ENCODE measurements at regions not wholly inside any gene's neighbourhood (a gene's known extent, or its start where the extent isn't known, plus 50 kb on each side); places are given as distances from the start of the nearest gene placed in this dataset.
A peak's percentile ranks its signal among the peaks of the same experiment; 100 is the strongest.

DNA sequence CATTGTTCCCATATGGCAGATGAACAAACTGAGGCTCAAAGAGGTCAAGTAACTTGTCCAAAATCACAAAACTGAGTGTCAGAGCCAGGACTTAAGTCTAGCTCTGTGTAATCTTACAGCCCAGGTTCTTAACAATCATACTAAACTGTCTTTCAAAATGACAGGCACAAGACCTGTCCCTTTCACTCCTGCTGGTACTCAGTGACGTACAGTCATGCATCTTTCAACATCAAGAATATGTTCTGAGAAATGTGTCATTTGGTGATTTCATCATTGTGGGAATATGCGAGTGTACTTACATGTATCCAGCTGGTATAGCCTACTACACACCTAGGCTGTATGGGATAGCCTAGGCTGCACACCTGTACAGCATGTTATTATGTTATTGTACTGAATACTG lies 646.8 kb upstream of the WWC1 start:
- intact Hi-C loops (cut with DNase I): no loop called here
- DNase-seq (ENCODE audit: low spot score) (no peak), ATAC-seq (no peak)

DNA sequence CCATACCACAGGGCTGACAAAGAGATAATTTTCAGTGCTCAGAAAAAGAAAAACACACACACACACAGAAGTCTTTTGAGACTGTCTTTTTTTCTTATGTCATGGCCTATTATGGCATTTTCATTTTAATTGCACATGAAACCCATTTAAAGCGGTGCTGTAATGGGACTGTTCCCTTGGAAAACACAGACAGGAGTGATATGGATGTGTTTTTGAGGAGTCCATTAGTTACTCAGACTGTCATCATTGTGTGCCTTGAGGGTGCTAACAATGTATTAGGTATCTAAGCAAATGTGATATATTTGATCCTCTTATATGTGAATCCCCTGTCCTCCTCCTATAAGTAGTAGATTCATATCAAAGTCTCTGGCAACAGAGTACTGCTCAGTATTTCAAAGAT lies 642.0 kb upstream of the WWC1 start:
- DNase-seq (ENCODE audit: low spot score) (no peak), ATAC-seq (no peak)
- intact Hi-C loops (cut with DNase I): no loop called here

DNA sequence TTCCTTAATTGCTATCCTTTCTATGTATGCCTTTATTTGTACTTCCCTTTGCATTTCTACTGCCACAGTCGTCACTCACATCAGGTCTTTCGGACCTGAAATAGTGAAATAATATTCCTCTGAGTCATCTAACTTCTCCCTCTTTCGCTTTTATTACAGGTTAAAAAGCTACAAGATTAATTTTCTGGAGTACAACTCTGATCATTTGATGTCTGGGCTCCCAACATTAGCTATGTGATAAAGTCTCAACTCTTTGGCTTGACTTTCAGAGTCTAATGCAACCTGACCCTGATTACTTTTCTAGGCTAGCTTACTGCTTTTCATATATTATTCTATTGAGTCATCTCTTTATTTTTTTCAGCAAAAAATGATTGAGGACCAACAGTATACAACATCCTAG lies 638.8 kb upstream of the WWC1 start:
- ATAC-seq: no peak
- intact Hi-C loops (cut with DNase I): no loop called here

GRCh38 chr5:167653645-167654106 lies 637.8 kb upstream of the WWC1 start:
- intact Hi-C loops (cut with DNase I): no loop called here
- no peak for ATAC-seq
- no peak for DNase-seq (ENCODE audit: low spot score)

More for the DNA sequence above, 638.8 kb upstream of the WWC1 start:
- no peak for DNase-seq (ENCODE audit: low spot score)

- ATAC-seq (no peak), DNase-seq (ENCODE audit: low spot score) (no peak)
- intact Hi-C loops (cut with DNase I): no loop called here
Observed at GRCh38 chr5:167657016-167657415, 634.4 kb upstream of the WWC1 start.

GRCh38 chr5:167658889-167659288 lies 632.6 kb upstream of the WWC1 start:
- DNase-seq (ENCODE audit: low spot score) (no peak), ATAC-seq (no peak)
- intact Hi-C loops (cut with DNase I): no loop called here

DNA sequence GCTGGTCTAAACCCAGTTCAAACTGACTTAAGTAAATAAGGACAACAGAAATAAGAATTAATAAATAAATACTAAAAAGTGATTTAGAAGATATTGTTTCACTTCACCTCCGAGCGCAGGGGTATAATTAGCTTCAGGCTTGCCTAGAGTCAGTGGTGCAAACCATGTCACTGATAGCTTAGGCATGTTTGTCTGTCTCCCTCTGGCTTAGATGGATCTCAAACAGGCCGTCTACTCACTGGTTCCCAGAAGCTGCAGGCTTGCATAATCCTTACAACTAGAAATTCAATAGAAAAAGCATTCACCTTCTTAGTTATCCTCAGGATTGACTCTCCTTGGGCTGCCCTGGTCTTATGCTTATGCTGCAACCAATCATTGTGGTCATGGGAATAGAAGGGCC lies 629.8 kb upstream of the WWC1 start:
- intact Hi-C loops (cut with DNase I): no loop called here
- ATAC-seq: no peak
- no peak for DNase-seq (ENCODE audit: low spot score)

- DNase-seq (ENCODE audit: low spot score) (no peak), ATAC-seq (no peak)
- intact Hi-C loops (cut with DNase I): no loop called here
Observed at GRCh38 chr5:167664222-167664804, 627.1 kb upstream of the WWC1 start.

GRCh38 chr5:167665841-167666375 lies 625.5 kb upstream of the WWC1 start:
- intact Hi-C loops (cut with DNase I): no loop called here

DNA sequence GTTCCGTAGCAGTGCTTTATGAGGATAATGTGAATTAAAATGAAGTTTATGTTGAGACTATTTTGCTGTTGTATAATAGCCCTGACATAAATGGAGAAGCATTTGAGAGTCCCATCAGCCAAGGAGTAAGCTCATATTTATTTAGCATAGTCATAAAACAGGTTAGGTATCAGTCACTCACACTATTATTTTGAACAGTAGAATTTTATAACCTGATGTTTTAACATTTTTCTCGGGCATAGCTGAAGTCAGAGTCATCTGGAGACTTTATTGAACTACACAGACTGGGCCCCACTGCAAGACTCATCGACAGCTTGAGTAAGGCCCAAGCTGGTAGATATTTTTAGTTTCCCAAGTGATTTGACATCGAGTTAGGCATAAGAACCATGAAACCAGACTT lies 620.3 kb upstream of the WWC1 start:
- DNase-seq (ENCODE audit: low spot score) (no peak), ATAC-seq (no peak)
- intact Hi-C loops (cut with DNase I): no loop called here

More at GRCh38 chr5:167665841-167666375, 625.5 kb upstream of the WWC1 start:
- ATAC-seq (no peak), DNase-seq (ENCODE audit: low spot score) (no peak)

GRCh38 chr5:167673942-167674341 lies 617.5 kb upstream of the WWC1 start:
- no peak for ATAC-seq

GRCh38 chr5:167678481-167678880 lies 613.0 kb upstream of the WWC1 start:
- ATAC-seq (no peak), DNase-seq (ENCODE audit: low spot score) (no peak)
- intact Hi-C loops (cut with DNase I): no loop called here

More at GRCh38 chr5:167673942-167674341, 617.5 kb upstream of the WWC1 start:
- DNase-seq (ENCODE audit: low spot score): no peak
- intact Hi-C loops (cut with DNase I): no loop called here

DNA sequence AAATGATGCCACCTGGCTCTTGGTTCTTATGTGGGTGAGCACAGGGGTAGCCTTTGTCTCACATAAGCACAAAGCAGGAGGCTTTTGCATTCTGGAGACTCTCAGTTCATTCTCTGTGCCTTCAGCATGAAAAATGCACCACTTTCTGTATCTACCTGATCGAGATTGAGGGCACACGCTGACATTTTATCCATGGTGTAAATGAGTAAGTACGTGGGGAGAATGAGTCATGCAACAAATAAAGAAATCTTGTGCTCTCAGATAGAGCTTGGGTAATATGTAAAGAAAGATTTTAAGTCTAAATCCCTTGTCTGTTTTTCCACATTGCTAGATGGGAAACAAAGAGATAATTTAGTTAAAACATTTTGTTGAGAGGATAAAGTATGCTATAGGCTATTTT lies 607.2 kb upstream of the WWC1 start:
- intact Hi-C loops (cut with DNase I): no loop called here

DNA sequence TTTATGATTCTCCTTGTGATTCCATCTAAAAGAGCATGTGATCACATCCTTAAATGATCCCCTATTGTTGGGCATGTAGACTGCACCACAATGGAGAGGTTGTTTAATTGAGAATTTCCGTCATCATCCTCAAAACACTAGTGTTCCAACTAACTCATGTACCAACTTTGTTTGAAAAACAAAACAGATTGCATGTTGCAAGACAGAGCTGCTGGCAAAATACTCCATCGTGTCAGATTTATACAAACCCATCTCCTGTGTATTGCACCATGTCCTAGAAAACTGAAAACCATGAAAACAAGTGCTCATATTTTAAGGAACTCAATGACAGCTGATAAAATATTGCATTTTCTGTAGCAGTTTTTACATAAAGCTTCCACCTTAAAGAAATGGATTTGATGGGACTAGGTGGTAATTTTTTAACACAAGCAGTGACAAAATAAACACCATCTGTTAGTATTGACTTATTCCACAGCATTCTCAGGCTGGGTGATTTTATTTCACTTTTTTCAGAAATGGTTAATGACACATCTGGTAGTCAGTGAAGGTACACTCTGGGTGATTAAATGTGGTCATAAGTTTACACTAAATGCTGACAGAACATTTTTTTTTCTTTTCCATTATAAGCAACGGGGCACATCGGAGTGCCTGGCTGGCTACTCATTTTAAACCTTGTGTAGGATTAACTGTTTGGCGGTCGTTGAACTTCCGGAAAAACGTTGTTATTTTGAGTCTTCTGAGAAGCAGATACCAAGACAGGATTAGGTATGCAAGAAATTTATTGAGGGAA lies 602.9 kb upstream of the WWC1 start:
- intact Hi-C loops (cut with DNase I): no loop called here
- ATAC-seq (peak; percentile 76), DNase-seq (ENCODE audit: low spot score) (no peak)

More for the DNA sequence above, 607.2 kb upstream of the WWC1 start:
- no peak for ATAC-seq
- DNase-seq (ENCODE audit: low spot score): no peak

DNA sequence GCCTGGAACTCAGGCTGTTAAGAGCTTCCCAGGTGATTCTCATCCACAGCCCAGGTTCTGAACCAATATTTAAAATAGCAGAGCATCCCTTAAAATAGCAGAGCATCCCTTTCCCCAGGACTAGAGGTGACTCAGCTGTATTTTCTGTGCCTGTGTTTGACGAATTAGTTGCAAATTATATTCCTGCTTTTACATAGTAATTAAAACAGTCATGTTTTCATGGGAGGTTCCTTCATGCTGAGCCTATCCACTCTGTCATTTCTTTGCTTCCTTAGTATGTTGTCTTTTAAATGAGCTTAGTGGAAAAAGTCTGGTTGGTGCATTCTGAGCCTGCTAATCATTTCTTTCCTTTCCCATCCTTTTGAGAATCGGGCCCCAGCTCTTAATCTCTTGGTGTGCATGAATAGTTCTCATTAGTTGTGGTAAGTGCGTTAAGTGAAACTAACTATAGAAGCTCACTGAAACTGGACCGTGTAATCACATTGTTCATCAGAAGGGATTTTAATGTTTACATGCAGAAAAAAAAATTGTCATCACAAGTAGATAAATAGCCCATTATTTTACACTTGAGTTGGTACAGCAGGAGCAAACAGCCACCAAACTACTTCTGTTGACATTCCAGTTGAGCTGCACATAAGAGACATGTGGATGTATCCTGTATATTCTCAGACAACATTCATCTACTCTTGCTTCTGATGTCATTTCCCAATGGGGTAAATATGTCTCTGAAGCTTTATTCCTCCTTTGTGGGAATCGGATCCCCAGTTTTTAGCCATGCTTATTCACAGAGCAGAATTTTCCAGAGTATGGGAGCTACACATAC lies 596.9 kb upstream of the WWC1 start:
- ATAC-seq (no peak), DNase-seq (ENCODE audit: low spot score) (no peak)
- intact Hi-C loops (cut with DNase I): loop anchor here (5.0 kb wide), 1 partner anchor 1068 kb away; no protein-coding TSS in a partner anchor

DNA sequence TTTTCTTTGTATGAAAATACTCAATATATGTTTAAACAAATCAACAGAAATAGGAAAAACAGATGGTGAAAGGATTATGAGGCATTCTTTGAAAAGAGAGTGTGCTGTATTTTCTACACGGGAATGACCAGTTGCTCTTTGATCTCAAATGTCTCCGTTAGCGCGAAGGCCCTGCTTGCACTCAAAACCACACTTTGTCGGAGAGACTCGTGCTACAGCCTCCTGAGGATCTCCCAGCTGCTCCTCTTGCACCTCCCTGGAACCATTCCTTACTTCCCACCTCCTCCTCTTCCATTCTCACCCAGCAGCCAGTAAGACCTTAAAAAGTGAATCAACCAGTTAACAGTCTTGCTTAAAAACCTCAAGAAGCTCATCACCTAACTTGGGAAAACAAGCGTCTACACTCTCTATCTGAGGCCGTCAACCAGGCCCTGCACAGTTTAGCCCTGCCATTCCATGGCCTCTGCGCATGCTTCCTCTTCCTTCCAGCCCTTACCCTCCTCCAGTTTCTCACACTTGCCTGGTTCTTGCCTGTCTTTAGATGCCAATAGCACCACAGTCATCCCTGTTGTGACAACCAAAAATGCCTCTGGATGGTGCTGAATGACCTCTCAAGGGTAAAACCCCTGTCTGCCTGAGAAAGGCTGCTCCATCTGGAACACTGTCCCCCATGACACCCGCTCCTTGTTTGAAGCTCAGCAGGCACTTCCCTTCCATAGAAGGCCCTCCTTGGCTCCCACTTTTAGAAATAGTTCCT lies 594.7 kb upstream of the WWC1 start:
- intact Hi-C loops (cut with DNase I): no loop called here
- no peak for DNase-seq (ENCODE audit: low spot score)
- ATAC-seq: peak; percentile 63

DNA sequence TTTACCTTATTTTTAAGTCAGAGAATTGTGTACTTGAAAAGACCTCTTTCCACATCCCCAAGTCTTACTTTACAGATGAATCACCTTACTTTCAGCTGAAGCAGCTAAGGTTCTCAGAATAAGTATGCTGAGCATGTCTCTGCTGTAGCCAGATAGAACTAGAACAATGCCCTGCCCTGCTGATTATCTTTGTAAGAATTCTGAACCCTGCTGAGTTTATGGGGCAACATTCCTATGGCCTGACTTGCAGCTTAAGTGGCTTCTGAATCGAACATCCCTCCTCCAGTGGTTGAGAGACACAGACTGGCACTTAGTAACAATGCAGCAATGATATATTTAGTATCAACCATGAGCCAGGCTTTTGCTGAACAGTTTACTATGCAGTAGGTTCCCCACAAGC lies 592.0 kb upstream of the WWC1 start:
- DNase-seq (ENCODE audit: low spot score) (no peak), ATAC-seq (peak; percentile 63)
- intact Hi-C loops (cut with DNase I): no loop called here

GRCh38 chr5:167701051-167701450 lies 590.4 kb upstream of the WWC1 start:
- intact Hi-C loops (cut with DNase I): no loop called here
- DNase-seq (ENCODE audit: low spot score) (no peak), ATAC-seq (no peak)

DNA sequence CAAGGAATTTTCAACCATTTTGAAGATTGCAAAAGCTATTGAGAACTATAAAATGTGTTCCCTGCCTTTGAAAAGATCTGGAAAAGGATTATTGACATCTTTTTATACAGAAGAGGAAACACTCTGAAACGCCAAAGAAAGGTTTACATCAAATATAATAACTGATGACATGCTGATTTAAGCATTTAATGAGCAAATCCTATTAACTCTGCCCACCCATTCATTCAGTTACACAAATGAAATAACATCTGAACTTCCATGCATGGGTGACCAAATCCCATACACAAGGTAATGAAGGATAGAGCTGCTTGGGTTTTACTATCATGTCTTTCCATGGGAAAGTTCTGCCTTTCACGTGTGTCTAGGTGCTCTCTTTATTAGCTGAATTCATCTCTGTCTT lies 589.4 kb upstream of the WWC1 start:
- DNase-seq (ENCODE audit: low spot score) (no peak), ATAC-seq (no peak)
- intact Hi-C loops (cut with DNase I): no loop called here

Data from sciatic nerve (tissue), 2 donors.